ENCODE measurements at regions not wholly inside any gene's neighbourhood (a gene's known extent, or its start where the extent isn't known, plus 50 kb on each side); places are given as distances from the start of the nearest gene placed in this dataset.

DNA sequence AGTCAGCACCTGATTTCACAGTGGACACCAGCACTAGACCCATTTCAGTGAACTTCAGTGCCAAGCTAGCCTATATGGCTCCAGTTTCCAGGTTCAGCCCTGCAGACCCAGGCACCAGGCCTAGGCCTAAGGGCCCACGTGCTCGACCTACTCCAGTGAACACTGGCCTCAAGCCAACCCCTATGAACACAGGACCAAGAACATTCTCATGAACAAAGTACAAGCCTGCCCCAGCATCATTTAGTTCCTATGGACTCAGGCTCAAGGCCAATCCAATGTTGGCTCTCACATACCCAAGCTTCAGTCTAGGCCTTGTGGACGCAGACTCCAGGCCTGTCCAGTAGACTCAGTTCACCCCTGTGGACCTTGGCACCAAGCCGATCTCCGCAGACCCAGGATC is 385.5 kb downstream of the DHX35 start:
- DNase-seq (ENCODE audit: extremely low spot score) = no peak
- CTCF ChIA-PET = no interaction called here
- POLR2A ChIA-PET = no interaction called here
- TF ChIP-seq, protein P1, sequence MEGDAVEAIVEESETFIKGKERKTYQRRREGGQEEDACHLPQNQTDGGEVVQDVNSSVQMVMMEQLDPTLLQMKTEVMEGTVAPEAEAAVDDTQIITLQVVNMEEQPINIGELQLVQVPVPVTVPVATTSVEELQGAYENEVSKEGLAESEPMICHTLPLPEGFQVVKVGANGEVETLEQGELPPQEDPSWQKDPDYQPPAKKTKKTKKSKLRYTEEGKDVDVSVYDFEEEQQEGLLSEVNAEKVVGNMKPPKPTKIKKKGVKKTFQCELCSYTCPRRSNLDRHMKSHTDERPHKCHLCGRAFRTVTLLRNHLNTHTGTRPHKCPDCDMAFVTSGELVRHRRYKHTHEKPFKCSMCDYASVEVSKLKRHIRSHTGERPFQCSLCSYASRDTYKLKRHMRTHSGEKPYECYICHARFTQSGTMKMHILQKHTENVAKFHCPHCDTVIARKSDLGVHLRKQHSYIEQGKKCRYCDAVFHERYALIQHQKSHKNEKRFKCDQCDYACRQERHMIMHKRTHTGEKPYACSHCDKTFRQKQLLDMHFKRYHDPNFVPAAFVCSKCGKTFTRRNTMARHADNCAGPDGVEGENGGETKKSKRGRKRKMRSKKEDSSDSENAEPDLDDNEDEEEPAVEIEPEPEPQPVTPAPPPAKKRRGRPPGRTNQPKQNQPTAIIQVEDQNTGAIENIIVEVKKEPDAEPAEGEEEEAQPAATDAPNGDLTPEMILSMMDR (IDR thresholded peaks at IDR 0.05; ENCODE audit: control extremely low read depth, extremely low read depth, low read depth, missing control alignments) = no peak

DNA sequence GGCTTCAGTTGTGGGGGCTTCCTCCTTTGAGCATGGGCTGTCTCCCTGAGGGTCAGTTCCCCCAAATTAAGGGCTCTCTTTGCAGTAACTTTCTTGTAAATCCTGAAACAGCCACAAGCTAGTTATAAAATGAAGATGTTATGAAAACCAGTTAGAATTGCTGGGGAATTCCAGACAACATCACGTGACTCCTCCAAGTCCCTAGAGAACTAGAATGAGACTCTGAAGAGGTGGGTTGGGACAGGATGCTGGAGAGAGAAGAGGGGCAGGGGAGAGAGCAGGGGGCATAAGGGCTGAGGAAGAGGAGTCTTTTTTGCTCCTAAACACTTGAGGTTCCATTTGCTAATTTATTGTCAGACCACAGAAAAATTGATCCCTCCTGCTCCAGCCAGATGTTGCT is 380.3 kb downstream of the DHX35 start:
- CTCF ChIA-PET = no interaction called here
- TF ChIP-seq, protein P1 (IDR thresholded peaks at IDR 0.05; ENCODE audit: control extremely low read depth, extremely low read depth, low read depth, missing control alignments) = no peak
- no peak for DNase-seq (ENCODE audit: extremely low spot score)
- POLR2A ChIA-PET = no interaction called here

DNA sequence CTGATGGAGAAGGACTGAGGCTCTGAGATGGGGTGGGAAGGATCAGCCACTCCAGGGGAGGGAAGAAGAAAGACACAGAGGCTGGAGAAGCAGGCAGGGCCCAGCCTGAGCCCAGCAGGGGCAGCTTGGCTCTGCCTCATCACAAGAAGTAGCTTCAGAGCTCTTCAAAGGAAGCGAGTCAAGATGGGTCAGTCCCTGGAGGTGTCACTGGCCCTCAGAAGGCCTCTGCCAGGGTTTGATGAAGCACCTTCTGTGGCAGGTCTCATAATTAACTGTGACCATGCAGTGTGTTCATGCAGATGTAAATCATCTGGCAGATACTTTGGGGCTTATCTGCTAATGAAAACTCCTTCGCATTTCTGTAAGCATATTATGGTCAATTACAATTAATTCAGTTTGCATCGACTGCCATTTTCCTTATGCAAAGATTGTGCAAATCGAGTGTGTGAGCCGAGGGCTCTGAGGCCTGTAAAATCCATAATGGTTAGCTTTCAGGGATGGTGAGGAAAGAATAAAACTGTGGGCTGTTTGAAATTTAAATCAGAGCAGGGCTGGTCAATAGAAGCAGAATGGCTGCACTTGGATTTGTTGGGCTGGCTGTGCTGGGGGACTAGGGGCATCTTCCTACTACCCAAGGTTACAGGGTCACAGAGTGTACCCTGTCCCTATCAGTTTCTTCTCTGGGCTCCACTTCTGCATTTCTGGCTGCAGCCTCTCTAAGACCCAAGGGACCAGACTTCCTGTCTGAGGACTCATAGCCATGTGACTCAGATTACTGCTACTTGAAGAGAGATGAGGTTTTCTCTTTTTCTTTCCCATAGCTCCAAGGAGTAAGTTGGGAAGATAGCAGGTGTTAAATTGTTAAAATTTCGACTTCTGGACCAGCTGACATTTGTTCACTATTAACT is 376.6 kb downstream of the DHX35 start:
- CTCF ChIA-PET = interaction anchor here (2.3 kb wide), 1 partner anchor 11 kb away, joined by 6 read pairs; no protein-coding TSS in a partner anchor
- TF ChIP-seq, protein P1 (IDR thresholded peaks at IDR 0.05; ENCODE audit: control extremely low read depth, extremely low read depth, low read depth, missing control alignments) = no peak
- POLR2A ChIA-PET = no interaction called here
- peak; percentile 28 for DNase-seq (ENCODE audit: extremely low spot score)

DNA sequence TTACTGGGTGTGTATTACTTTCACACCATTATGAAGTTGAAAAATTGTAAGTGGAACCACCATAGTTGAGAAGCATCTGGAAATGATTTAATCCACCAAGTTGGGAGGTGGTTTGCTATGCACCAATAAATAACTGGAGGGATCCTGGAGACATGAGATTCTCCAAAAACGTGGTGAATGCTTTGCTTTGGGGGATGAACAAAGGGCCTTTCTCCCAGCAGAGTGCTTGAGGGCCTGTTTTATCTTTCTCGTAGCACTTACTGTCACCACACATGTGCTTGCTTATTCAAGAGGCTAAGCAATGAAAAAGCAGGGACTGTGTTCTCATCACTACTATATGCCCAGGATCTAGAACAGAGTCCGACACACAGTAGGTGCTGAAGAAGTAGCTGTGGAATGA is 371.1 kb downstream of the DHX35 start:
- no peak for DNase-seq (ENCODE audit: extremely low spot score)
- POLR2A ChIA-PET = no interaction called here
- TF ChIP-seq, protein P1 (IDR thresholded peaks at IDR 0.05; ENCODE audit: control extremely low read depth, extremely low read depth, low read depth, missing control alignments) = no peak
- CTCF ChIA-PET = no interaction called here

DNA sequence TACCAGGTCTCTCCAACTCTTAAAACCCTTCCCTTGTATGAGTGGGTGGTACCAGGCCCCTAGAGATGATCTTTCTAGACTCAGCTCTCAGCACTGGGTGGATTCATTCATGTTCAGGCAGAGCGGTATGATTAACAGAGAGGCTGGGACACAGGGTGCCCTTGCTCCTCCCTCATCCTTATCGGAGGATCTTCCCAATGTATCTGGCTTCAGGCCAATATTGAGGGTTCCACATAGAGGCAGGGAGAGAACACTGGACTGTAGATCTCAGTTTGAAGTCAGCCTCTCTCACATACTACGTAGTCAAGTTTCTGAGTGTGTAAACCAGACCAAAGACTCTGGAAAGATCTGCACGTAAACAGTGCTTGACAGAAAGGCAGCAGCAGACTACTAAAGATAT is 366.2 kb downstream of the DHX35 start:
- ChIA-PET CTCF (no interaction called here), POLR2A (no interaction called here)
- no peak for DNase-seq (ENCODE audit: extremely low spot score)
- TF ChIP-seq, protein P1 (IDR thresholded peaks at IDR 0.05; ENCODE audit: control extremely low read depth, extremely low read depth, low read depth, missing control alignments) = no peak

DNA sequence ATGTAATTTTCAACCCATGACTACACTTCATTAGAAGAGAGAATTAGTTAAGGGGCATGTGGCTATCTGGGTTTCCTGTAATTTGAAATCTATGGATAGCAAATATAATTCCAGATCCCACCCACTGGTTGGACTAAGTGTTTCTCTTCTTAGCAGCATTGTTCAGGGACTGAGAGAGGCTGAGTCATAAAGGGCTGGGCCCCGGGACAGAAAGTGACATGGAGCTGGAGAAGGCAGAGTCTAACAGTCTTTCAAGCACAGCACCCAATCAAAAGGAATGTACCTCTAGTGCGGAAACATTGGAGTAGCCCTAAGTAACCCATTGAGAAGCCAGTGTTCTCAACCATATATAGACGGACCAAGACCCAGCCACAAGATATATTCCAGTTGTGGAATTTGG is 363.9 kb downstream of the DHX35 start:
- TF ChIP-seq, protein P1 (IDR thresholded peaks at IDR 0.05; ENCODE audit: control extremely low read depth, extremely low read depth, low read depth, missing control alignments) = no peak
- no peak for DNase-seq (ENCODE audit: extremely low spot score)
- ChIA-PET POLR2A (no interaction called here), CTCF (no interaction called here)

Data from GM10248 (cell line).